Activated CD8-positive, alpha-beta memory T cell treated with anti-CD3 and anti-CD28 coated beads, Interleukin-2, amount 10 ng/mL, durations not matched to agents 7 days and 5 days (primary cell): ENCODE measurements at regions not wholly inside any gene's neighbourhood (a gene's known extent, or its start where the extent isn't known, plus 50 kb on each side); places are given as distances from the start of the nearest gene placed in this dataset.

Experiments used
- ATAC-seq: fragments of 150-1000 bp; cut with Tn5 transposase; one replicate; pipeline ENCODE4 v1.10.0; 2021; ENCODE audit warnings: moderate library complexity
- CTCF ChIA-PET: fragments of 350-600 bp; sonication (Branson Sonifier 250); formaldehyde crosslinking; loops from one replicate; lab custom pipeline; 2021; ENCODE audit warnings: antibody characterized with exemption; lab: Charles Lee
- DNase-seq: peaks from one replicate; pipeline ENCODE4 v3.0.0-alpha.2; 2020
- H3K27ac Mint-ChIP-seq: one replicate; pipeline ENCODE4 v1.8.0; 2021; ENCODE audit warnings: mild to moderate bottlenecking, mixed read lengths
- H3K27me3 Mint-ChIP-seq: one replicate; pipeline ENCODE4 v1.8.0; 2021; ENCODE audit warnings: mixed read lengths
- H3K36me3 Mint-ChIP-seq: one replicate; pipeline ENCODE4 v1.8.0; 2021; ENCODE audit warnings: mild to moderate bottlenecking, mixed read lengths
- H3K4me1 Mint-ChIP-seq: one replicate; pipeline ENCODE4 v1.8.0; 2021; ENCODE audit warnings: mixed read lengths
- H3K4me3 Mint-ChIP-seq: one replicate; pipeline ENCODE4 v1.8.0; 2021; ENCODE audit warnings: mild to moderate bottlenecking, moderate library complexity, mixed read lengths
- H3K9me3 Mint-ChIP-seq: one replicate; pipeline ENCODE4 v1.8.0; 2022; ENCODE audit warnings: low read depth, mixed read lengths

DNA sequence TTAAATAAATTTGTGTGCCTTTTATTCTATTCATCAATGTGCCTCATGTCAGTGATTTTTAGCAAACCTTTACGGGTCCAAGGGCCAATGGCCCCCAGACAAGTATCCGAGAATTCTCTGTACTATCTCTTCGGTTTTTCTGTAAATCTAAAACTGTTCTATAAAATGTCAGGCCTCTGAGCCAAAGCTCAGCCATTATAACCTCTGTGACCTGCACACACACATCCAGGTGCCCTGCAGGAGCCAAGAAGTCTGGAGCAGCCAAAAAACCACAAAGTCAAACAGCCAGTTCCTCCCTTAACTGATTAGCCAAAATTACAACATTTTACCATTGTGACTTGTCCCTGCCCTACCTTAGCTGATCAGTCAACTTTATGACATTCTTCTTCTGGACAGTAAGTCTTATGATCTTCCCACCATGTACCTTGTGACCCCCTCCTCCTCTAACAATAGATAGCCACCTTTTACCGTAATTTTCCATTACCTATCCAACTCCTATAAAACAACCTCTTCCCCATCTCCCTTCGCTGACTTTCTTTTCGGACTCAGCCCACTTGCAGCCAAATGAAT, 363.8 kb downstream of the SEMA3D start:
- H3K27me3 Mint-ChIP-seq = no peaks in the 10 kb centered on the region
- peaks cover 4% of the 10 kb centered on the region for H3K9me3 Mint-ChIP-seq
- CTCF ChIA-PET = no interaction called here
- H3K36me3 Mint-ChIP-seq = no peaks in the 10 kb centered on the region
- no peak for DNase-seq
- H3K4me1 Mint-ChIP-seq = no peaks in the 10 kb centered on the region
- no peak overlapping the region for H3K4me3 Mint-ChIP-seq
- no peak overlapping the region for H3K27ac Mint-ChIP-seq
- ATAC-seq = no peak

DNA sequence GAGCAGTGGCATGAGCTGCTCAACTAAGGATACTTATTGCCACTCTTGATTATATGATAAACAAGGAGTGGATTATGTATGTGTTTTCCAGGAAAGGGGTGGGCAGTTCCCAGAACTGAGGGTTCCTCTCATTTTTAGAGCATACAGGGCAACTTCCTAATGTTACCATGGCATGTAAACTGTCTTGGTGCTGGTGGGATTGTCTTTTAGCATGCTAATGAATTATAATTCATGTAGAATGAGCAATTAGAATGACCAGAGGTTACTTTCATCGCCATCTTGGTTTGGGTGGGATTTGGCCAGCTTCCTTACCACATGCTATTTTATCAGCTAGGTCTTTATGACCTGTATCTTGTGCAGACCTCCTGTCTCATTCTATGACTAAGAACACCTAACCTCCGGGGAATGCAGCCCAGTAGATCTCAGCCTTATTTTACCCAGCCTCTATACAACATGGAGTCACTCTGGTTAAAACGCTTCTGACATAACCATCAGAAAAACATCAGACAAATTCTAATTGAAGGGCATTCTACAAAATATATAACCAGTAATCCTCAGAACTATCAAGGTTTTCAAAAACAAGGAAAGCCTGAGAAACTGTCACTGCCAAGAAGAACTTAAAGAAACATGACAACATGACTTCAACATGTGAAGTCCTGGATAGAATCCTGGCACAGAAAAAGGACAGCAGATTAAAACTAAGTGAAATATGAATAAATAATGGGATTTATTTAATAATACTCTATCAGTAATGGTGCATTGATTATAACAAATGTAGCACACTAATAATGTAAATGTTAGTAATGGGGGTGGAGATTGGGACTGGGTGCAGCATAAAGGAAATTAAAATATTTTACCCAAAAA, 365.0 kb downstream of the SEMA3D start:
- CTCF ChIA-PET = no interaction called here
- no peak for DNase-seq

DNA sequence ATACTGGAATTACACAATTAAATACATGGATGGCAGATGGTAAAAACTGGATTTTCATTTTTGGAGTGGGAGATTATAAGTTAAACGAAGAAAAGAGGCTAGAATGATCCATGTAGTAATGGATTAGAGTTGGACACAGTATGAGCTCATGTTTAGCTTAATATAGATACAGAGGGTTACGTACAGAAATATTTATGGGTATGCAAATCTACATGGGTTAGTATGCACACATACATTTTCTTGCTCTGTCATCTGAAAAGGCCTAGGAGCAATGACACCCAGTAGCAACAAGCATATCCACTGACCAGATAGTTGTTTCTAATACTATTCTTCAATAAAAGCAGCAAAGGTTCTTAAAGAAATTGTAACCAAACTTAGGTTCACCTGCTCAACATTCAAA, 366.4 kb downstream of the SEMA3D start:
- H3K27me3 Mint-ChIP-seq = no peaks in the 10 kb centered on the region
- no peaks in the 10 kb centered on the region for H3K36me3 Mint-ChIP-seq
- CTCF ChIA-PET = no interaction called here

More for the DNA sequence above, 365.0 kb downstream of the SEMA3D start:
- H3K4me1 Mint-ChIP-seq = no peaks in the 10 kb centered on the region
- no peak overlapping the region for H3K4me3 Mint-ChIP-seq
- no peak for ATAC-seq
- H3K36me3 Mint-ChIP-seq = no peaks in the 10 kb centered on the region
- peaks cover 4% of the 10 kb centered on the region for H3K9me3 Mint-ChIP-seq
- no peak overlapping the region for H3K27ac Mint-ChIP-seq
- no peaks in the 10 kb centered on the region for H3K27me3 Mint-ChIP-seq

DNA sequence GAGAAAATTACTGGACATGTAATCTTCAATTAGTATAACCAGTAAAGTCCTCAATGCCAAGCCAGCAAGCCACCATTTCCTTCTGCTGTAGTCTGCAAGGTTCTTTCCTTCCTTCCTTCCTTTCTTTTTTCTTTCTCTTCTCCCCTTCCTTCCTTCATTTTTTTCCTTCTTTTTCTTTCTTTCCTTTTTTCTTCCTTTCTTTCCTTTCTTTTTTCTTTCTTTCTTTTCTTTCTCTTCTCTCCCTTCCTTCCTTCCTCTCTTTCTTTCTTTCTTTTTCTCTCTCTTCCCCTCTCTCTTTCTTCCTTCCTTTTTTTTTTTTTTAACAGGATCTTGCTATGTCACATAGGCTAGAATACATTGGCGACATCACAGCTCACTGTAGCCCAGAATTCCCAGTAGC, 369.8 kb downstream of the SEMA3D start:
- H3K27ac Mint-ChIP-seq = no peak overlapping the region
- H3K27me3 Mint-ChIP-seq = no peaks in the 10 kb centered on the region
- H3K4me3 Mint-ChIP-seq = no peak overlapping the region
- H3K4me1 Mint-ChIP-seq = no peaks in the 10 kb centered on the region
- ATAC-seq (no peak), DNase-seq (no peak)
- CTCF ChIA-PET = no interaction called here
- no peaks in the 10 kb centered on the region for H3K36me3 Mint-ChIP-seq
- H3K9me3 Mint-ChIP-seq = peaks cover 2% of the 10 kb centered on the region

More for the DNA sequence above, 366.4 kb downstream of the SEMA3D start:
- DNase-seq = no peak
- H3K4me3 Mint-ChIP-seq = no peak overlapping the region
- no peaks in the 10 kb centered on the region for H3K4me1 Mint-ChIP-seq
- H3K9me3 Mint-ChIP-seq = peaks cover 4% of the 10 kb centered on the region
- no peak for ATAC-seq
- H3K27ac Mint-ChIP-seq = no peak overlapping the region

DNA sequence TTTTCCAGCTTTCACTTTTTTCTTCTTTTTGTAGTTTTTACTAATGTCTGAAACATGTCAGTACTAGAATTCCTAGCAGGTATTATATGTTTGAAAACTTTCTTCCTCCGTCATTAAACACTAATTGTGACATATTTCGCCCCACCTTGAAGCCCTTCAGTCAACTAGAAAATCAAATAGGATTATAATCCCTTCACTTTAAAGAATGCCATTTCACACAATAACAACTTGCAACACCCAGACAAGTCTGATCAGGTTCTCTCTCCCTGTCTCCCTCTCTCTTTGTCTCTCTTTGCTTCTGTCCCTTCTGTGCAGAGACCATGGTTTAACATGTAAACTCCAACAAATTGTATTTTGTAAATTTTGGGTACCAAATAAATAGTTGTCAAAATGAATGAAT, 373.5 kb downstream of the SEMA3D start:
- ATAC-seq = no peak
- H3K4me1 Mint-ChIP-seq = no peaks in the 10 kb centered on the region
- H3K27me3 Mint-ChIP-seq = no peaks in the 10 kb centered on the region
- no peaks in the 10 kb centered on the region for H3K9me3 Mint-ChIP-seq
- H3K36me3 Mint-ChIP-seq = no peaks in the 10 kb centered on the region
- CTCF ChIA-PET = no interaction called here
- DNase-seq = no peak
- no peak overlapping the region for H3K4me3 Mint-ChIP-seq
- H3K27ac Mint-ChIP-seq = no peak overlapping the region

DNA sequence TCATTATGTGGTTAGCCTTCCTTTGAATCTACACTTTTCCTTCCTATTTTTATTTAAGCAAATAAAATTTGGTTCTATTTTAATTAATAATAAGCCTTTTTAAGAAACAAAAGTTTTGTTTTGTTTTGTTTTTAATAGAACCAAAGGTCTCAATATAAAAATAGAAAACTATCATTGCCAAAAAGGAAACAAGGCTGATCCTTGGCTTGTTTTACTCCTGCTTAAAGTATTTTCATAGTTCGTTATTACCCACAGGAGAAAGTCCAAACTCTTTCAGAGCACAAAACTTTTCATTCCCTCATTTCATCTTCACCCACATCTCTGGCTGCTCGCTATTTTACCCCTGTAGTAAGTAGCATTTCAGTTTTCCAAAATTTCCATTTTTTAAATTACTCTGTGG, 374.8 kb downstream of the SEMA3D start:
- H3K36me3 Mint-ChIP-seq = no peaks in the 10 kb centered on the region

DNA sequence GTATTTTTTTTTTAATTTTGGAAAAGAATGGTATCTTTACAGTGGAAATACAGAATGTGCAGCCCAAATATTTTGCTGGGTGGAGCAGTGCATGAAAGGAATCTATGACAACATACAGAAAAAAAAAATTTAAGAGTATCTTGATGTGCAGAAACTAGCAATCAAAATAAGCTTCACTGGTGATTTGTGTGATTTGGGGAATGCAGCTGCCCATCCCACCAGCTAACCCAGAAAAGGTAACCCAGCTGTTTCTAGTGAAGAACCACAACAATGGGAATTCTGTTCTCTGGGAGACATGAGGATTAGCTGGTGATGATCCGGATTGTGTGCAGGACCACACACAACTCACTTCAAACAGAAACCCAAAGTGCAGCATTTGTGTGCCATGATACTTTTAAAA, 375.5 kb downstream of the SEMA3D start:
- no peaks in the 10 kb centered on the region for H3K36me3 Mint-ChIP-seq
- H3K4me1 Mint-ChIP-seq = no peaks in the 10 kb centered on the region
- no peak overlapping the region for H3K27ac Mint-ChIP-seq
- H3K27me3 Mint-ChIP-seq = no peaks in the 10 kb centered on the region
- CTCF ChIA-PET = no interaction called here
- ATAC-seq (no peak), DNase-seq (no peak)
- no peaks in the 10 kb centered on the region for H3K9me3 Mint-ChIP-seq
- no peak overlapping the region for H3K4me3 Mint-ChIP-seq

More for the DNA sequence above, 374.8 kb downstream of the SEMA3D start:
- Mint-ChIP-seq H3K27me3 (no peaks in the 10 kb centered on the region), H3K9me3 (no peaks in the 10 kb centered on the region), H3K4me3 (no peak overlapping the region), H3K4me1 (no peaks in the 10 kb centered on the region), H3K27ac (no peak overlapping the region)
- CTCF ChIA-PET = no interaction called here
- DNase-seq (no peak), ATAC-seq (no peak)

DNA sequence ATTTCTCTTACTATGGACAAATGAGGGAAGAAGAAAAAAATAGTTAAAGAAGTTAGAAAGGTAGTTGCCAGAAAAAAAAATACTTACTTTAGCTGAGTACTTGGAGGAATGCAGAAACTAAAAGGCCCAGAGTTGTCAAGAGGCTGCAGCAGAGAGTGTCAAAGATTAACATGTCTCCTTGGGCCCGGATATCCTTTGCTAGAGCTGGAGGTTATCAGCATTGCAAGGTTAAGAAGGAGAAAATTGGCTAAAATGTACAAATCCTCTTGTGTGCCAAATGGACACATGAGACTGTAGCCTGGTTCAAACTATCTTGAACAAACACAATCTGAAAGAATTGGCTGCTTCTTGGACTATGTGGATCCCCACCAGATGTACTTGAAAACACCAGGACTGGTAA, 377.0 kb downstream of the SEMA3D start:
- Mint-ChIP-seq H3K36me3 (no peaks in the 10 kb centered on the region), H3K27me3 (no peaks in the 10 kb centered on the region), H3K9me3 (peaks cover 4% of the 10 kb centered on the region), H3K27ac (no peak overlapping the region), H3K4me3 (no peak overlapping the region), H3K4me1 (no peaks in the 10 kb centered on the region)
- ATAC-seq (no peak), DNase-seq (no peak)
- CTCF ChIA-PET = no interaction called here

DNA sequence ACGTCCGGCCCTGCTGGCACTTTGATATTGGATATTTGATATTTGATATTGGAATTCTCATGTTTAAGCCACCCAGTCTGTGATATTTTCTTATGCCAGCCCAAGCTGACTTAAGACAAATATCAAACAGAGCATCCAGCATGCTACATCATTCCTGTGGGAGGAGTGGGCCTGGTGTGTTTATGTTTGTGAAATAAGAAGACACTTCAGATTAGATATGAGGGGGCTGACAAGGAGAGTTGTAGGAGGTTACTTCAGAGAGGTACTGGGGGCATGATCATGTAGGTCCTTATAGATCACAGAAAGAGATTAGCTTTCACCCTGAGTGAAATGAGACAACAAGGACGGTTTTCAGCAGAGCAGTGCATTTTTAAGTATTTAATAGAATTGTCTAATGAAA, 382.9 kb downstream of the SEMA3D start:
- no peak for ATAC-seq
- no peaks in the 10 kb centered on the region for H3K36me3 Mint-ChIP-seq
- CTCF ChIA-PET = no interaction called here
- no peak for DNase-seq
- H3K27me3 Mint-ChIP-seq = no peaks in the 10 kb centered on the region
- H3K9me3 Mint-ChIP-seq = peaks cover 4% of the 10 kb centered on the region
- H3K27ac Mint-ChIP-seq = no peak overlapping the region
- H3K4me3 Mint-ChIP-seq = no peak overlapping the region
- H3K4me1 Mint-ChIP-seq = no peaks in the 10 kb centered on the region

DNA sequence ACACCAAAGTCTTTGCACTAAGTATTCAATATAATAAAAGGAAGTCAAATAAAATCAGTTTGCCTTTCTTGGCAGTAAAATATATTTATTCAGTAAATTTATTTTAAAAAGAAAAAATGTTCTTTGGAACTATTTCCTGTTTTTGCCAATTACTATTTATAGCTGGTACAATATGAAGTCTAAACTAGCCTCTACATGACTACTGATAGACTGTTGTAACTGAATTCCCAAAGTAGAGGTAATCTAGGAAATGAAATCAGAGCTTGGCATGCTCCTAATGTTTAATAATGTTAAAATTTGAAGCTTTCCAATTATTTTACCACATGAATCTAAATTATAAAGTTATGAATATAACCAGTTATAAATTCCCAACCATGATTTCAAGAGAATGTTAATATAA, 385.5 kb downstream of the SEMA3D start:
- DNase-seq (no peak), ATAC-seq (no peak)
- Mint-ChIP-seq H3K4me1 (no peaks in the 10 kb centered on the region), H3K27ac (no peak overlapping the region), H3K36me3 (no peaks in the 10 kb centered on the region), H3K9me3 (peaks cover 6% of the 10 kb centered on the region), H3K4me3 (no peak overlapping the region), H3K27me3 (no peaks in the 10 kb centered on the region)
- CTCF ChIA-PET = no interaction called here

DNA sequence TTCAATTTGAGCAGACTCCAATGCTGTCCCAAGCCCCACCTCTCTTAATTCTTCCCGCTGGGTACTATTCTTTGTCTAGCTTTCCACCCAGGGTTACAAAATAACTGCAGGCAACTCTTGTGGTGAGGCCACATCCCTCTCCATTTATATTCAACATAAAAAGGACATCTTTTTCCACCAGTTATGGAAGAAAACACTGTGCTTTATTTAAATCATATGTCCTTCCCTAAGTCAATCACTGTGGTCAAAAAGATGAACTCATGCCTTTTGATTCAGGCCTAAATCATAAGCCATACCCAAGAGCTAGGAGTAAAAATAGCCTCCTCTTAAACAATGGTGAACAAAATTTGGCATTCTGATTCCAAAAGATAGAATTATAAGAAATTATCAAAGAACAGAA, 386.0 kb downstream of the SEMA3D start:
- Mint-ChIP-seq H3K27me3 (no peaks in the 10 kb centered on the region), H3K4me1 (no peaks in the 10 kb centered on the region), H3K9me3 (peaks cover 2% of the 10 kb centered on the region), H3K36me3 (no peaks in the 10 kb centered on the region), H3K4me3 (no peak overlapping the region), H3K27ac (no peak overlapping the region)
- ATAC-seq (no peak), DNase-seq (no peak)
- CTCF ChIA-PET = no interaction called here

DNA sequence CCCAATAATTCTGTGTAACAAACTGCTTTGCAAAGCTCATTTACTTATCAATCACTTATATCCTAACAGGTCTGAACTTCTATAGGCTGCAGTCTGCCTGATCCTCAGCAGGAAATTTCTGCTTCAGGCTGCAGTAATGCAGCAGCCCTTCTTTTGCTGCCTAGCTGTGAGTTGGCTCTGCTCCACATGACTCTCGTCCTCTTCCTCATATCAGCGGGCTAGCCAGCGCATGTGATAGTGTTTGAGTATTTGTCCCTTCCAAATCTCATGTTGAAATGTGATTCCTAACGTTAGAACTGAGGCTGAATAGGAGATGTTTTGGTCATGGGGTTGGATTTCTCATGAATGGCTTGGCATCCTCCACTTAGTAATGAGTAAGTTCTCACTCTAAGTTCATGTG, 387.8 kb downstream of the SEMA3D start:
- no peaks in the 10 kb centered on the region for H3K4me1 Mint-ChIP-seq
- H3K9me3 Mint-ChIP-seq = peaks cover 2% of the 10 kb centered on the region
- CTCF ChIA-PET = no interaction called here
- no peak overlapping the region for H3K4me3 Mint-ChIP-seq
- no peak overlapping the region for H3K27ac Mint-ChIP-seq
- H3K36me3 Mint-ChIP-seq = no peaks in the 10 kb centered on the region
- DNase-seq (no peak), ATAC-seq (no peak)
- H3K27me3 Mint-ChIP-seq = no peaks in the 10 kb centered on the region

DNA sequence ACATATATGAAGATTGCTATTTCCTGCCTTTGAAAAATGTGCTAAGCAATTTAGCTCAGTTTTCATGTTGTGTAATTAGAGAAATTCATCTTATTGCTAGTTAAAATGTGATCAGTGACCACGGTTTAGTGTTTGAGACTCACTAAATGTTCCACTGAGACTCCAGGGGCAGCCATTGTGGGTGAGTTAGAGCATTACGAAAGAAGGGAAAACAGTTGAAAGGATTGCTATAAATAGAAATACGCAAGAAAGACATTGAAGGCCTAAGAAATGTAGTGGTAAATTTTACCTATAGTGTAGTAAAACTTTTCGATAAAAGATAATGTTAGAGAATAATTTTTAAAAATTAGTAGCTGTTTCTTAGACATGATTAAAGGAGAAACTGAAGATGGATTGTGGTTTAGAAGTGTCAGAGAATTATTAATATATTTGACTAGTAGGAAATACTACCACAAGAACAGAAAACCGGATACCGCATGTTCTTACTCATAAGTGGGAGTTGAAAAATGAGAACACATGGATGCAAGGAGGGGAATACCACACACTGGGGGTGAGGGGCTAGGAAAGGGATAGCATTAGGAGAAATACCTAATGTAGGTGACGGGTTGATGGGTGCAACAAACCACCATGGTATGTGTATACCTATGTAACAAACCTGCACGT, 394.5 kb downstream of the SEMA3D start:
- ATAC-seq (no peak), DNase-seq (no peak)
- CTCF ChIA-PET = no interaction called here
- Mint-ChIP-seq H3K4me3 (no peak overlapping the region), H3K36me3 (no peaks in the 10 kb centered on the region), H3K9me3 (no peaks in the 10 kb centered on the region), H3K27me3 (no peaks in the 10 kb centered on the region), H3K4me1 (no peaks in the 10 kb centered on the region), H3K27ac (no peak overlapping the region)

DNA sequence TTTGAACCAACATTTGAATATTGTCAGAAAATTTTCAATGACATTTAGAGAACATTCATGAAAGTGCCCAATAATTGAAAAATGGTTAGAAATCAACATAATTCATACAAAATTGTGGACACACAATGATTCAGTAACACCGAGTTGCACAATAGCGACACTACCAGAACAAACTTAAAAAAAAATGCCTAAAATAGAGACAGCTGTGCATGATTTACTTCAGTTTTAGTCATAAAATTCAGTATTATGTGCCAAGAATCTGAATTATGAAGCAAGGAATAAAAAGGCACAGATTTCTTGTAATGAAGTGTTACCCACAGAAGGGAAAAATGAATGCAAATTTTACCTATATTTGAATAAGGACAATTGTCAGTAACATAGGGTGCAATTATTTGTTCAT, 396.0 kb downstream of the SEMA3D start:
- ATAC-seq (no peak), DNase-seq (no peak)
- Mint-ChIP-seq H3K27me3 (no peaks in the 10 kb centered on the region), H3K36me3 (no peaks in the 10 kb centered on the region), H3K4me1 (no peaks in the 10 kb centered on the region), H3K4me3 (no peak overlapping the region), H3K9me3 (no peaks in the 10 kb centered on the region), H3K27ac (no peak overlapping the region)
- CTCF ChIA-PET = no interaction called here
